ENCODE measurements at regions not wholly inside any gene's neighbourhood (a gene's known extent, or its start where the extent isn't known, plus 50 kb on each side); places are given as distances from the start of the nearest gene placed in this dataset.
A peak's percentile ranks its signal among the peaks of the same experiment; 100 is the strongest.

DNA sequence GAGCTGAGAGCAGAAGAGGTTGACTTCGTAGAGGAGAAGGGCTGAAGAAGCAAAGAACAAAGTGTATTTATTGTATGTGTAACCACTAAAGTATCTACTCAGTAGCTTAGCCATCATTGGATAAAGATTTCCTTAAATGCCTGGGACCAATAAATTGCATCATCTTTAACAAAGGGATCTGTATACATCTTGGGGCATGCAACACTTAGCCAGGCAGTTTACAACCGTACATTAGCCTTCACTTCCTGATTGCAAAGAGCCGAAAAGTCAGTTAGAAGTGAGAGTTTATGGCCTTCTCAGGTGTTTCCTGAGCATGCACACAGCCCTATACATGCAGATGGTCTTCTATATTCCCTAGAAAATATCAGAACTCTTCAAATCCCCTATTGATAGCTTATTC, 68.0 kb upstream of the MAGED1 start:
- DNase-seq (no peak), ATAC-seq (no peak)
- no TSS peak for BruUV-seq (replicated peaks)
- Histone ChIP-seq H3K9me3 (ENCODE audit: low read length) (no peaks in the 10 kb centered on the region), H3K36me3 (ENCODE audit: low read depth, low read length) (no peaks in the 10 kb centered on the region), H4K20me1 (ENCODE audit: low read length) (peaks cover 4% of the 10 kb centered on the region; the same call in 1 of the 2 replicates), H3F3A (ENCODE audit: low read length, unreplicated experiment) (no peaks in the 10 kb centered on the region), H3K4me1 (ENCODE audit: insufficient read depth, low read length) (no peaks in the 10 kb centered on the region), H3K4me3 (ENCODE audit: low read length) (no peak overlapping the region), H3K9me2 (replicated peaks; ENCODE audit: low read length) (no peaks in the 10 kb centered on the region), H3K27ac (ENCODE audit: low read length) (no peak overlapping the region), H3K79me2 (ENCODE audit: low read length) (peaks cover 32% of the 10 kb centered on the region), H3K27me3 (ENCODE audit: low read length) (no peaks in the 10 kb centered on the region), H3K4me2 (ENCODE audit: low read length) (no peak overlapping the region), H2AFZ (ENCODE audit: low read length) (no peak overlapping the region), H3K9ac (ENCODE audit: low read length) (no peak overlapping the region)
- intact Hi-C loops (cut with micrococcal nuclease), result no loop called here
- ChIA-PET CTCF (no interaction called here), POLR2A (ENCODE audit: unreplicated experiment) (no interaction called here)
- TF ChIP-seq EZH2phosphoT487 (IDR thresholded peaks at IDR 0.05; ENCODE audit: borderline replicate concordance, low read length) (no peak), EZH2 (IDR thresholded peaks at IDR 0.05; ENCODE audit: low read length, unreplicated experiment) (no peak)
- TF ChIP-seq, protein P1, sequence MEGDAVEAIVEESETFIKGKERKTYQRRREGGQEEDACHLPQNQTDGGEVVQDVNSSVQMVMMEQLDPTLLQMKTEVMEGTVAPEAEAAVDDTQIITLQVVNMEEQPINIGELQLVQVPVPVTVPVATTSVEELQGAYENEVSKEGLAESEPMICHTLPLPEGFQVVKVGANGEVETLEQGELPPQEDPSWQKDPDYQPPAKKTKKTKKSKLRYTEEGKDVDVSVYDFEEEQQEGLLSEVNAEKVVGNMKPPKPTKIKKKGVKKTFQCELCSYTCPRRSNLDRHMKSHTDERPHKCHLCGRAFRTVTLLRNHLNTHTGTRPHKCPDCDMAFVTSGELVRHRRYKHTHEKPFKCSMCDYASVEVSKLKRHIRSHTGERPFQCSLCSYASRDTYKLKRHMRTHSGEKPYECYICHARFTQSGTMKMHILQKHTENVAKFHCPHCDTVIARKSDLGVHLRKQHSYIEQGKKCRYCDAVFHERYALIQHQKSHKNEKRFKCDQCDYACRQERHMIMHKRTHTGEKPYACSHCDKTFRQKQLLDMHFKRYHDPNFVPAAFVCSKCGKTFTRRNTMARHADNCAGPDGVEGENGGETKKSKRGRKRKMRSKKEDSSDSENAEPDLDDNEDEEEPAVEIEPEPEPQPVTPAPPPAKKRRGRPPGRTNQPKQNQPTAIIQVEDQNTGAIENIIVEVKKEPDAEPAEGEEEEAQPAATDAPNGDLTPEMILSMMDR (conservative IDR thresholded peaks at IDR 0.05; ENCODE audit: low read depth, low read length), result no peak

DNA sequence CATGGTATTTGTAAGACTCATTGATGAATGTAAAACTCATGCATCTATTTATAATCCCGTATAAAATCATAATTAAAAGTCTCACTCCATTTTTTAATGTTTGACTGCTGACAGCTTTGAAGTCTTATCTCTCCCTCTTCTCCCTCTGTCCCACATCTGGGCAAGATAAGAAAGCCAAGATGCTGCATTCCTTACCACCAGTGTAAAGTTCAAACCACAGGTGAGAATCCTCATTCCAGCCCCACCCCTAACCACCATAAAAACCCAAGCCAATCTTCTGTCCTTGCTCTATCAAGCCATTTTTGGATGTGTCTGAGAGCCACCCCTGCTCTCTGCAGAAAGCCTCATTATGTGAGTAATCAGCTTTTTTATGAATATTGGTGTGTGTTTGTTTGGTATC, 59.3 kb upstream of the MAGED1 start:
- H3K36me3 ChIP-seq (ENCODE audit: low read depth, low read length), result no peaks in the 10 kb centered on the region
- CTCF ChIA-PET, result no interaction called here
- intact Hi-C loops (cut with micrococcal nuclease), result no loop called here
- H3F3A ChIP-seq (ENCODE audit: low read length, unreplicated experiment), result no peaks in the 10 kb centered on the region
- POLR2A ChIA-PET (ENCODE audit: unreplicated experiment), result no interaction called here
- H3K9me3 ChIP-seq (ENCODE audit: low read length), result no peaks in the 10 kb centered on the region
- H3K27me3 ChIP-seq (ENCODE audit: low read length), result no peaks in the 10 kb centered on the region
- H3K9me2 ChIP-seq (replicated peaks; ENCODE audit: low read length), result no peaks in the 10 kb centered on the region
- no peaks in the 10 kb centered on the region for H4K20me1 ChIP-seq (ENCODE audit: low read length)
- H2AFZ ChIP-seq (ENCODE audit: low read length), result no peak overlapping the region
- no TSS peak for BruUV-seq (replicated peaks)
- no peak overlapping the region for H3K4me2 ChIP-seq (ENCODE audit: low read length)
- H3K9ac ChIP-seq (ENCODE audit: low read length), result no peak overlapping the region
- no peaks in the 10 kb centered on the region for H3K79me2 ChIP-seq (ENCODE audit: low read length)
- no peak overlapping the region for H3K27ac ChIP-seq (ENCODE audit: low read length)
- H3K4me3 ChIP-seq (ENCODE audit: low read length), result no peak overlapping the region
- TF ChIP-seq EZH2phosphoT487 (IDR thresholded peaks at IDR 0.05; ENCODE audit: borderline replicate concordance, low read length) (no peak), EZH2 (IDR thresholded peaks at IDR 0.05; ENCODE audit: low read length, unreplicated experiment) (no peak)
- TF ChIP-seq, protein P1 (conservative IDR thresholded peaks at IDR 0.05; ENCODE audit: low read depth, low read length), result no peak
- no peak for ATAC-seq
- DNase-seq, result peak; percentile 4
- H3K4me1 ChIP-seq (ENCODE audit: insufficient read depth, low read length), result no peaks in the 10 kb centered on the region

DNA sequence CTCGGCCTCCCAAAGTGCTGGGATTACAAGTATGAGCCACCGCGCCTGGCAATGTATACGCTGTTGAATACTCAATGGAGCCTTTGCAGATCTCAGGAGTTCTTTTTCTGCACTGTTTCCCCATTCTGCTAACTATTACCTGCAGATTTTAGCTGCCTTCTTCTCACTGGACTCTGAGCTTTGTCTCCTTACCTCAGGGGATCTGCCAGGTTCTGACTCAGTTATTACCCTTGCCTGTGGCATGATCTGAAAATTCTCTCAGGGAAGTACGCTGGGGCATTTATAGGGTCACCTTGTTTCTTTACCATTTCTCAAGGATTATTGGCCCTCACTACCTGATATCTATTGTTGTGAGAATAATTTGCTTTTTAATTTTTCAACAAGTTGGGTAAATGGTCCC, 56.6 kb upstream of the MAGED1 start:
- no peak for ATAC-seq
- no peaks in the 10 kb centered on the region for H4K20me1 ChIP-seq (ENCODE audit: low read length)

More for the DNA sequence above, 56.6 kb upstream of the MAGED1 start:
- Histone ChIP-seq H2AFZ (ENCODE audit: low read length) (no peak overlapping the region), H3K4me1 (ENCODE audit: insufficient read depth, low read length) (no peaks in the 10 kb centered on the region), H3K9me2 (replicated peaks; ENCODE audit: low read length) (no peaks in the 10 kb centered on the region), H3K27ac (ENCODE audit: low read length) (no peak overlapping the region), H3K27me3 (ENCODE audit: low read length) (no peaks in the 10 kb centered on the region), H3F3A (ENCODE audit: low read length, unreplicated experiment) (no peaks in the 10 kb centered on the region), H3K4me2 (ENCODE audit: low read length) (no peak overlapping the region), H3K9me3 (ENCODE audit: low read length) (no peaks in the 10 kb centered on the region), H3K36me3 (ENCODE audit: low read depth, low read length) (no peaks in the 10 kb centered on the region), H3K79me2 (ENCODE audit: low read length) (no peaks in the 10 kb centered on the region), H3K4me3 (ENCODE audit: low read length) (no peak overlapping the region), H3K9ac (ENCODE audit: low read length) (no peak overlapping the region)
- ChIA-PET CTCF (no interaction called here), POLR2A (ENCODE audit: unreplicated experiment) (no interaction called here)
- DNase-seq, result no peak
- intact Hi-C loops (cut with micrococcal nuclease), result no loop called here
- no peak for TF ChIP-seq EZH2phosphoT487 (IDR thresholded peaks at IDR 0.05; ENCODE audit: borderline replicate concordance, low read length)
- TF ChIP-seq, protein P1 (conservative IDR thresholded peaks at IDR 0.05; ENCODE audit: low read depth, low read length), result no peak
- no peak for TF ChIP-seq EZH2 (IDR thresholded peaks at IDR 0.05; ENCODE audit: low read length, unreplicated experiment)
- no TSS peak for BruUV-seq (replicated peaks)

Data from PC-3 (cell line).